ENCODE measurements at regions not wholly inside any gene's neighbourhood (a gene's known extent, or its start where the extent isn't known, plus 50 kb on each side); places are given as distances from the start of the nearest gene placed in this dataset.

DNA sequence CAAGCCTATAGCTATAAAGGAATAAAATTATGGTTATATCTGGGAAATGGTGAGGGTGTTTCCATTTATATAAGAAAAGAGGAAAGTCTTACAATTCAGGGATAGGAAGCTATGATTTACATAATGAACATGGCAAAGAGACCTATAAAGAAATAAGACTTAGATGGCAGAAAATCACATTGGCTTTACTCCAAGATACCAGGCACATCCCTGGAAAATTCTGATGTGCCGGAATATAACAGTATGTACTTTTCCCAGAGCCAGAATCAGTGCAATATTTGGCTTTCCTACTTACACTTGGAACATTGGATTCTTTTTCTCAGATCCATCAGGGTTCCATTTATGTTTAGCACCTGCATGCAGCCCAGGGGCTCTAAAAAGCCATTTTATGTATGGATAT, 357.8 kb downstream of the CETN3 start:
- no peak for TF ChIP-seq POLR2A (IDR thresholded peaks at IDR 0.05; ENCODE audit: low read depth)
- TF ChIP-seq, protein P1, sequence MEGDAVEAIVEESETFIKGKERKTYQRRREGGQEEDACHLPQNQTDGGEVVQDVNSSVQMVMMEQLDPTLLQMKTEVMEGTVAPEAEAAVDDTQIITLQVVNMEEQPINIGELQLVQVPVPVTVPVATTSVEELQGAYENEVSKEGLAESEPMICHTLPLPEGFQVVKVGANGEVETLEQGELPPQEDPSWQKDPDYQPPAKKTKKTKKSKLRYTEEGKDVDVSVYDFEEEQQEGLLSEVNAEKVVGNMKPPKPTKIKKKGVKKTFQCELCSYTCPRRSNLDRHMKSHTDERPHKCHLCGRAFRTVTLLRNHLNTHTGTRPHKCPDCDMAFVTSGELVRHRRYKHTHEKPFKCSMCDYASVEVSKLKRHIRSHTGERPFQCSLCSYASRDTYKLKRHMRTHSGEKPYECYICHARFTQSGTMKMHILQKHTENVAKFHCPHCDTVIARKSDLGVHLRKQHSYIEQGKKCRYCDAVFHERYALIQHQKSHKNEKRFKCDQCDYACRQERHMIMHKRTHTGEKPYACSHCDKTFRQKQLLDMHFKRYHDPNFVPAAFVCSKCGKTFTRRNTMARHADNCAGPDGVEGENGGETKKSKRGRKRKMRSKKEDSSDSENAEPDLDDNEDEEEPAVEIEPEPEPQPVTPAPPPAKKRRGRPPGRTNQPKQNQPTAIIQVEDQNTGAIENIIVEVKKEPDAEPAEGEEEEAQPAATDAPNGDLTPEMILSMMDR (IDR thresholded peaks at IDR 0.05), result no peak

All from esophagus muscularis mucosa (tissue), 3 donors.